GM21717 (cell line): ENCODE measurements at regions not wholly inside any gene's neighbourhood (a gene's known extent, or its start where the extent isn't known, plus 50 kb on each side); places are given as distances from the start of the nearest gene placed in this dataset.
A peak's percentile ranks its signal among the peaks of the same experiment; 100 is the strongest.

Experiments used
- ATAC-seq: cut with Tn5 transposase; IDR thresholded peaks from one replicate; pipeline ENCODE4 v1.9.1; 2021; ENCODE audit warnings: mild to moderate bottlenecking, moderate library complexity; ENCODE audit not compliant: unreplicated experiment

- ATAC-seq, result no peak
Measured at GRCh38 chr1:78792756-78793155, 143.1 kb downstream of the IFI44 start.

- ATAC-seq, result peak; percentile 93
Measured at GRCh38 chr1:78797108-78797781, 147.6 kb downstream of the IFI44 start.

GRCh38 chr1:78799926-78800325 lies 150.3 kb downstream of the IFI44 start:
- ATAC-seq, result no peak

- ATAC-seq, result no peak
Measured at GRCh38 chr1:78814176-78814575, 164.5 kb downstream of the IFI44 start.

- no peak for ATAC-seq
Measured at GRCh38 chr1:78825561-78825960, 175.9 kb downstream of the IFI44 start.

GRCh38 chr1:78829644-78830043 lies 176.9 kb downstream of the ADGRL4 start:
- no peak for ATAC-seq

- no peak for ATAC-seq
Measured at GRCh38 chr1:78830321-78830720, 176.2 kb downstream of the ADGRL4 start.

- ATAC-seq, result peak; percentile 48
Measured at GRCh38 chr1:78831731-78832360, 174.7 kb downstream of the ADGRL4 start.

- no peak for ATAC-seq
Measured at GRCh38 chr1:78833491-78833890, 173.0 kb downstream of the ADGRL4 start.

GRCh38 chr1:78834201-78834741 lies 172.3 kb downstream of the ADGRL4 start:
- peak; percentile 68 for ATAC-seq

- no peak for ATAC-seq
Measured at GRCh38 chr1:78836726-78837125, 169.8 kb downstream of the ADGRL4 start.

- ATAC-seq, result peak; percentile 45
Measured at GRCh38 chr1:78839704-78840277, 166.7 kb downstream of the ADGRL4 start.
